T-helper 1 cell treated with Interleukin-12 subunit alpha and Interleukin-12 subunit beta and Interleukin-4 antibody, amounts not matched to agents 30 ng/mL and 1 ng/mL, for 36 hours (primary cell): ENCODE measurements at regions not wholly inside any gene's neighbourhood (a gene's known extent, or its start where the extent isn't known, plus 50 kb on each side); places are given as distances from the start of the nearest gene placed in this dataset.
"Not testable (repeated sequence)": the region's sequence is repeated elsewhere in the genome, so short reads cannot be mapped to it uniquely, and the experiment has no call there.

Experiments used
- intact Hi-C: fragments of 100-400 bp; cut with micrococcal nuclease; formaldehyde crosslinking; loops from one replicate; pipeline ENCODE4 v1.15.1; 2024

DNA sequence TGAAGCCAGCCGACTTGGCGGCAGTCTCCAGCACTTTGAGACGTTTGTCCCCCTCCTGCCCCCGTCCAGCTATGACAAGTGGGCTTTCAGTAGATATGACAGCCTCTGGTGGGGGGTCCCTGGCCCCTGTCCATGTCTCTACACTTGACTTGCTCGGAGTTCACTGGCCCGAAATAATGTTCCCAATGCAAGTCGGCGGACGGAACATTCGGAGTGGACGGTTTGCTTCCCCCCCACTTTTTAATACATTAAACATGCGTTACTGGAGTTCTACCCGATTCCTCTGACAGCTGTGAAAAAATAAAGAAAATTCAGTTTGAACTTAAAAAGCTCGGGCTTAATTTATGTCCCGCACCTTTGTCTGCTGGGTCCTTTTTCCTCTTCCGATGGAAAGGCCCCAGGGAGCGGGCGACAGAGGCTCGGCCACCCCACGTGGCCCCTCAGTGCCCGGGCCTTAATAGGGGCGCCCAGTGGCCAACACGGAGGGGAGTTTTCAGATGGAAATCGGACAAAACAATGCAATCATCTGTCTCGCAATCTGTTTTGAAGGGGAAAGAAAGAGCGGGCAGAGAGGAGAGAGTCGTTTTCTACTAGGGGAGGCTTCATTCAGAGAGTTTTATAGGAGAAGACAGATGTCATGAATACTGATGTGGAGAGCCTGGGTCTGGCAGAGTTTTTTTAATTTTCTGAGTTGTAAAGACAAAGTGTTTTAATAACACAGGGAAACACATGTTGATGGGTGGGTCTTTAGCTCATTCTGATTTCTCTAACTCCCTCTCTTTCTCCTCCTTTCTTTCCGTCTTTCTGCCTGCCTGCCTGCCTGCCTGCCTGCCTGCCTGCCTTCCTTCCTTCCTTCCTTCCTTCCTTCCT lies 50.2 kb downstream of the SMIM38 start:
- intact Hi-C loops: no loop called here

GRCh38 chr11:69206613-69206965 lies 50.9 kb downstream of the SMIM38 start:
- intact Hi-C loops: not testable (repeated sequence)

GRCh38 chr11:69207165-69207889 lies 51.6 kb downstream of the SMIM38 start:
- intact Hi-C loops: no loop called here

GRCh38 chr11:69208190-69209037 lies 52.7 kb downstream of the SMIM38 start:
- intact Hi-C loops: no loop called here

DNA sequence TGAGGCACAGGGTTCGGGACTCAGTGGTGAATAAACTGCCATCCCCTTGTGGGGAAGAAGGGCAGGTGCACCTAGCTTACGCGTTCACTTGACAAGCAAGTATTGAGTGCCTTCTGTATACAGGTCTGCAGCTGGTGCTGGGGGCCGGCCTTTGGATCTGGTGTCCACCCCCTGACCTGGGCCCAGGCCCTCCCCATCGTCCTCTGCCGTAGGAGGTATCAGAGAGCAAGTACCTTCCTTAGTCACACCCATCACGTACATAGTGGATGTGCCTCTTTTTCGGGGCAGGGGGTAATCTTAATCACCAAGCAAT lies 53.3 kb downstream of the SMIM38 start:
- intact Hi-C loops: no loop called here

DNA sequence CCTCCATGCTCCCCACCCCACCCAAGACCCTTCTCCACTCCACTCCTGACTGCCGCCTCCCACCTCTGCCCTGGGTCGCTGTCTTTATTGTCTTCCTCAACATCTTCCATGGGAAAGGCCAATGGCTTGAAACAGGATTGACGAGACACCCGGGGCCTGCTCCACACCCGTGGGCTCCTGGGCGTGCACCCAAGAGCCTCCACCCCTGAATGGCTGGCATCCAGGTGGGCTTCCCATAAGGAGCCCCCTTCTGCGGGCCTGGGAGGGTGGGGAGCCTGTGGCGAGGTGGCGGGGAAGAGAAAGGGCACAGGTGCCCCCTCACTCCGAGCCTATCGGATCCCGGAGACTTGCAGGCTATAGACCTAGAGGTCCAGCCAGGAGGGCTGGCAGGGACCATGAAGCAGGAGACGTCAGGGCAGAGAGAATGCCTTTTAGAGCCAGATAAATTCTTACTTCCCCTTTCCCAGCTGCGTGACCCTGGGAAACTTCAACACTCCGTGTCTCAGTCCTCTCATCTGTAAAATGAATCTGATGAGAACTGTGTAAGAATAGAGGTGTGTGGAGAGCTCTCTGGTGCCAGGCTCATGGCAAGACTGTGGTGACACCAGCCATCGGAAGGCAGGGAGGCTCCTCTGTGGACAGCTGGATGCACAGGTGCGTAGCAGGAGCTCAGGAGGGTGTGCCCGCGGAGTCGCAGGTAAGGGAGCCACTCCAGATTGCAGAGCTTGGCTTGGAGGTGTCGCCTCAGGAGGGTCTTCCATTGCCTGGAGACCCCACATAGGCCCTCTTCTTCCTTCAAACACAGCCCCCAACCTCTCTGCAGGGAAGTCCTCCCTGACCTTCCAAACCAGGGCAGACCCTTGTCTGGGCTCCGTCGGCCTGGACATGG lies 53.9 kb downstream of the SMIM38 start:
- intact Hi-C loops: no loop called here

- intact Hi-C loops: no loop called here
These were observed 54.7 kb downstream of the SMIM38 start for GRCh38 chr11:69210310-69211035.

GRCh38 chr11:69211540-69211919 lies 55.8 kb downstream of the SMIM38 start:
- intact Hi-C loops: no loop called here

- intact Hi-C loops: no loop called here
These were observed 56.4 kb downstream of the SMIM38 start for GRCh38 chr11:69211920-69212797.

GRCh38 chr11:69212798-69213110 lies 57.0 kb downstream of the SMIM38 start:
- intact Hi-C loops: no loop called here

GRCh38 chr11:69213316-69213715 lies 57.6 kb downstream of the SMIM38 start:
- intact Hi-C loops: no loop called here

- intact Hi-C loops: no loop called here
These were observed 58.2 kb downstream of the SMIM38 start for GRCh38 chr11:69213964-69214363.

DNA sequence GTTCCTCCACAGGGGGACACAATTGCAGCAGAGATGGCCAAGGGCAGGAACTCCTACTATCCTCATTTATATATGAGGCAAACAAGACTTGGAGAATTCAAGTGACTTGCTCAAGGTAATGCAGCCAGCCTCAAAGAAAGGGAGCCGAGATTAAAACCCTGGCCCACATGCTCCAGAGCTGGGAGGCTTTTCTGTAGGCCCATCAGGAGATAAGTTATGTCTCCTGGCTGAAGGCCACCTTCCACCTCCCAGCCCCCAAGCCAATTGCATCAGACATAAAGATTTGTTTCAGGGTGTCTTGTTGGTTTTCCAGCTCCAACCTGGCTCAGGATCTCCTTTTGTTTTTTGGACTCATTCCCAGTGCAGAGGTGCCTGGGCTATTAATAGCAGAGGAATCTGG lies 59.5 kb downstream of the SMIM38 start:
- intact Hi-C loops: no loop called here

- intact Hi-C loops: no loop called here
These were observed 60.2 kb downstream of the SMIM38 start for GRCh38 chr11:69215784-69216415.

- intact Hi-C loops: no loop called here
These were observed 60.9 kb downstream of the SMIM38 start for GRCh38 chr11:69216647-69217051.

GRCh38 chr11:69217276-69218105 lies 61.8 kb downstream of the SMIM38 start:
- intact Hi-C loops: no loop called here

GRCh38 chr11:69218271-69218682 lies 62.5 kb downstream of the SMIM38 start:
- intact Hi-C loops: no loop called here
